HG02973 (cell line): ENCODE measurements at regions not wholly inside any gene's neighbourhood (a gene's known extent, or its start where the extent isn't known, plus 50 kb on each side); places are given as distances from the start of the nearest gene placed in this dataset.
"Not testable (repeated sequence)": the region's sequence is repeated elsewhere in the genome, so short reads cannot be mapped to it uniquely, and the experiment has no call there.

Experiments
- ATAC-seq: cut with Tn5 transposase; IDR thresholded peaks from one replicate; pipeline ENCODE4 v1.9.1; 2021; ENCODE audit warnings: moderate library complexity; ENCODE audit not compliant: unreplicated experiment

GRCh38 chr9:28073270-28073669 lies 500.0 kb upstream of the C9orf72 start:
- no peak for ATAC-seq

GRCh38 chr9:28079677-28080076 lies 506.4 kb upstream of the C9orf72 start:
- ATAC-seq, result no peak

- ATAC-seq, result no peak
These were observed 509.4 kb upstream of the C9orf72 start for GRCh38 chr9:28082671-28083070.

- no peak for ATAC-seq
These were observed 513.6 kb upstream of the C9orf72 start for GRCh38 chr9:28086881-28087280.

- no peak for ATAC-seq
These were observed 520.0 kb upstream of the C9orf72 start for GRCh38 chr9:28092981-28093936.

- ATAC-seq, result no peak
These were observed 528.2 kb upstream of the C9orf72 start for GRCh38 chr9:28101509-28101908.

GRCh38 chr9:28105001-28105400 lies 531.7 kb upstream of the C9orf72 start:
- no peak for ATAC-seq

GRCh38 chr9:28120184-28120583 lies 546.9 kb upstream of the C9orf72 start:
- ATAC-seq, result no peak

- no peak for ATAC-seq
These were observed 547.3 kb upstream of the C9orf72 start for GRCh38 chr9:28120626-28121025.

- no peak for ATAC-seq
These were observed 548.1 kb upstream of the C9orf72 start for GRCh38 chr9:28121366-28121765.

GRCh38 chr9:28124917-28125316 lies 551.6 kb upstream of the C9orf72 start:
- no peak for ATAC-seq

GRCh38 chr9:28127101-28127500 lies 553.8 kb upstream of the C9orf72 start:
- no peak for ATAC-seq

- ATAC-seq, result no peak
These were observed 561.2 kb upstream of the C9orf72 start for GRCh38 chr9:28134446-28134976.

GRCh38 chr9:28135549-28135948 lies 562.3 kb upstream of the C9orf72 start:
- ATAC-seq, result no peak

GRCh38 chr9:28136113-28136512 lies 562.8 kb upstream of the C9orf72 start:
- no peak for ATAC-seq

GRCh38 chr9:28147430-28147829 lies 574.1 kb upstream of the C9orf72 start:
- not testable (repeated sequence) for ATAC-seq

GRCh38 chr9:28147923-28148597 lies 574.8 kb upstream of the C9orf72 start:
- not testable (repeated sequence) for ATAC-seq

- ATAC-seq, result not testable (repeated sequence)
These were observed 576.2 kb upstream of the C9orf72 start for GRCh38 chr9:28149361-28150050.

GRCh38 chr9:28155067-28155466 lies 581.8 kb upstream of the C9orf72 start:
- ATAC-seq, result no peak

- no peak for ATAC-seq
These were observed 582.4 kb upstream of the C9orf72 start for GRCh38 chr9:28155671-28156070.

- ATAC-seq, result no peak
These were observed 585.2 kb upstream of the C9orf72 start for GRCh38 chr9:28158451-28158850.
